ENCODE measurements at regions not wholly inside any gene's neighbourhood (a gene's known extent, or its start where the extent isn't known, plus 50 kb on each side); places are given as distances from the start of the nearest gene placed in this dataset.

GRCh38 chr14:51331486-51332367 lies 91.7 kb downstream of the TMX1 start:
- TF ChIP-seq CTCF (IDR thresholded peaks at IDR 0.05 in 4 of 5, conservative IDR thresholded peaks at IDR 0.05 in 1 of 5) (no peak), POLR2A (IDR thresholded peaks at IDR 0.05) (no peak)

All from gastrocnemius medialis (tissue), 4 donors.